GM12873 (cell line): ENCODE measurements at regions not wholly inside any gene's neighbourhood (a gene's known extent, or its start where the extent isn't known, plus 50 kb on each side); places are given as distances from the start of the nearest gene placed in this dataset.

Experiments
- TF ChIP-seq, protein P1 (sequence below): IDR thresholded peaks from 2 replicates; pipeline ENCODE4 v1.5.1; 2012; ENCODE audit warnings: low read depth, mild to moderate bottlenecking, moderate library complexity, low read length, control low read depth; ENCODE audit not compliant: insufficient read depth; ENCODE audit errors: missing control alignments

DNA sequence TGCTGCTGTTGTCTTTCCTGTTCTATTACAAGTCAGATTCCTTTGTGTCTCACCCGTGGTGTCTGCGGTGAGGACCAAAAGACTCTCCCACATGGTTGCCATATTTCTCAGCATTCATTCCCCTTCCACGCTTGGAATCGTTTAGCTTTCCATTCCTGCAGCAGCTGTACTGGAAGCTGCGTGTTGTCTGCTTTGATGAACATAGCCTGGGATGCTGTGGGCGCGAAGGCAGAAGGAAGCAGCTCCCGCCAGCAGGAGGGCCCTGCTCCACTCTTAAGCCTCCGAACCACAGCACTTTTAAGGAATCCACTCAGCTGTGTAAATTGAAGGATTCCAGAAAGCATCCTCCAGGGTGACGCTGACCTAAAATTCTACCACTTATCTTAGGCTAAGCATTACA is 303.6 kb upstream of the PITRM1 start:
- TF ChIP-seq, protein P1, sequence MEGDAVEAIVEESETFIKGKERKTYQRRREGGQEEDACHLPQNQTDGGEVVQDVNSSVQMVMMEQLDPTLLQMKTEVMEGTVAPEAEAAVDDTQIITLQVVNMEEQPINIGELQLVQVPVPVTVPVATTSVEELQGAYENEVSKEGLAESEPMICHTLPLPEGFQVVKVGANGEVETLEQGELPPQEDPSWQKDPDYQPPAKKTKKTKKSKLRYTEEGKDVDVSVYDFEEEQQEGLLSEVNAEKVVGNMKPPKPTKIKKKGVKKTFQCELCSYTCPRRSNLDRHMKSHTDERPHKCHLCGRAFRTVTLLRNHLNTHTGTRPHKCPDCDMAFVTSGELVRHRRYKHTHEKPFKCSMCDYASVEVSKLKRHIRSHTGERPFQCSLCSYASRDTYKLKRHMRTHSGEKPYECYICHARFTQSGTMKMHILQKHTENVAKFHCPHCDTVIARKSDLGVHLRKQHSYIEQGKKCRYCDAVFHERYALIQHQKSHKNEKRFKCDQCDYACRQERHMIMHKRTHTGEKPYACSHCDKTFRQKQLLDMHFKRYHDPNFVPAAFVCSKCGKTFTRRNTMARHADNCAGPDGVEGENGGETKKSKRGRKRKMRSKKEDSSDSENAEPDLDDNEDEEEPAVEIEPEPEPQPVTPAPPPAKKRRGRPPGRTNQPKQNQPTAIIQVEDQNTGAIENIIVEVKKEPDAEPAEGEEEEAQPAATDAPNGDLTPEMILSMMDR, result no peak

DNA sequence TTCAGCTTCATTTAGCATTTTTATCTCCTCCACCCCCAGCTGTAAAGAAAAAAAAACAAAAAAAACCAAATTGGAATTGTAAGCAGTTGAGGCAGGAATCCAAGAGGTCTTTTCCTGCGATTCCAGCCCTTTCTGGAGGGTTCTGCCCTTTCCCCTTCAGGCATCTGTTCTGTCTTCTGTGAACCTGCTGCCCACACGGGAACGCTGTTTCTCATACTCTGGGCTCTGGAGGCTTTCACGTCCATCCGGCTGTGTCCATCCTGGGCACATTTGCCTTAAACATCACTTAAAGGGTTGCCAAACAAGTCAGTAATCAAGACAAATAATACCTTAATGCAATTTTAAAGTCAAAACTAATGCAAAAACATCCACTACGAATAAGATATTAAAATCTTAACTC is 302.8 kb upstream of the PITRM1 start:
- TF ChIP-seq, protein P1, result no peak

DNA sequence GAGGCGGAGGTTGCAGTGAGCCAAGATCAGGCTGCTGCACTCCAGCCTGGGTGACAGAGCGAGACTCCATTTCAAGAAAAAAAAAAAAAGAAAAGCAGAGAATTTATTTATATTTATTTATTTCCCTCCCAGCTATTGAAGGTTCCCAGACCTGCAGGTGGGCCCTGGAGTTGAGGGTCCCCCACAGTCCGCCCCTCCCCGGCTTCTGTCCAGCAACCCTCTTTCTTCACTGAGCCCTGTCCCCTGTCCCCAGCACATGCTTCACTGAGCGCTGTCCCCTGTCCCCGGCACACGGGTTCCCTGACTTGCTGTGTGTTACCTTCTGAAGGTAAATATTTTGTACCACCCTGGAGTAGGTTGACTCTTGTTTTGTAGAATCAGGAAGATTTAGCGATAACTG is 301.7 kb upstream of the PITRM1 start:
- TF ChIP-seq, protein P1, result no peak

DNA sequence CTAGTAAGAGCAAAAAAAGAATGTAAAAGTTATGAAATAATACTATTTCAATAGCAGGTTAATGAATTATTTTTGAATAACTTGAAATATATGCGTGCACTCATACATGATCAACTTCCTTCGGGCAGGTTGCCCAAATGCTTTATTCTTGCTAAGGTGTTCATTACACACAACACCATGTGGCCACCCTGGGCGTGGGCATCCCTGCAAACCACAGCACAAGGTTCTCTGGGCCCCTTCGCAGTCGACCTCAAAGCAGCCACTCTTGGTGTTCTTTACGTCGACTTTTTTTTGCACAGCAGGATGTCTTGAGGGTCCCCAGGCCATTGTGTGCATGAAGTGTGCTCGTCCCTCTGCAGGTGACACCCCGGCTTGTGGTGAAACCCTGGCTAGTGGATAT is 300.7 kb upstream of the PITRM1 start:
- TF ChIP-seq, protein P1, result no peak

DNA sequence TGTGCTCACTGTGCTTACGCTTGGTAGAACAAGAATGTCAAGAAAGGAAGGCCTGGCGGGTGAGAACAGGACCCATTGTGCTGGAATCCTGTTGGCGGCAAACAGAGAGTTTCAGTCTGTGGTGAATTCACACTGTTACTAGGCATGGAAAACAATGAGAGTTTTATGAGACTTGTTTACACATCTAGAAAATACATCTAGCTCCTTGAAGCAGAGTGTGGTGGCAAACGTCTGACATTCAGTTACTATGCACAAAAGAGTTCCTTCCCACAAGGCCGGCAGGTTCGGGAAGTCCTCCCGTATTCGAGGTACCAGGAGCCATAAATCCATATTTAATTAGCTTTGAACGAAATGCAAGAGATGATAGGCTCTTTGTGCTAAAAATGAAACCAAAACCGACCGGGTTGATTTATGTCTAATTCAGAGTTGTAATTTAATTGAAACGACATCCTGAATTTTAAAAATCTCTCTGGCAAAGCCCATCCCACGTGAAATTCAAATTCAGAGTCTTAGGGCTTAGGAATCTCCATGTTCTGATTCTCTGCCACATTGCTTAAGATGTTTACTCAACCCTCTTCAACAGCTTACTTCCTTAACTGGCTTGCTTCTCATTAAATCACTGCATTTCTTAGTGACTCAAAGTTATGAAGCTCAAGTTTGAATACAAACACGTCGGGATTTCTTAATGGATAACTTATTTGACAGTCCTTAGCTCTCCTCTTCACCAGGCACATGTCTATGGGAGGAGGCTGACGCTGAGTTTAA is 299.9 kb upstream of the PITRM1 start:
- TF ChIP-seq, protein P1, result no peak

DNA sequence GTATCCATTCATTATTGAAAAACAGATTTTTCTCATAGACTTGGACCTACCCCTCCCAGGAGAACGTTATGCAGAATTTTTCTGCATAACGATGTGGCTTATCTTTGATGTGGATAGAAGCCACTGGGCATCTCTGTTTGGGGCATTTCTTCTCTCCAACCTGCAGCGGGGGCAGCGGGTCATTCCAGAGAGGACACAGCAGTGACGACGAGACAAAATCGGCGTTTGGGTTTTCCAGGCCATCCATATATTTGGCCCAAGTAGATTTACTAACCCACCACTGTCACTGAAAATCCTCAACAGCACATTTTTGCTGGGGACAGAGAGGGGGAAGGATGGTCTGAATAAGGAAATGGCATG is 299.3 kb upstream of the PITRM1 start:
- TF ChIP-seq, protein P1, result no peak

DNA sequence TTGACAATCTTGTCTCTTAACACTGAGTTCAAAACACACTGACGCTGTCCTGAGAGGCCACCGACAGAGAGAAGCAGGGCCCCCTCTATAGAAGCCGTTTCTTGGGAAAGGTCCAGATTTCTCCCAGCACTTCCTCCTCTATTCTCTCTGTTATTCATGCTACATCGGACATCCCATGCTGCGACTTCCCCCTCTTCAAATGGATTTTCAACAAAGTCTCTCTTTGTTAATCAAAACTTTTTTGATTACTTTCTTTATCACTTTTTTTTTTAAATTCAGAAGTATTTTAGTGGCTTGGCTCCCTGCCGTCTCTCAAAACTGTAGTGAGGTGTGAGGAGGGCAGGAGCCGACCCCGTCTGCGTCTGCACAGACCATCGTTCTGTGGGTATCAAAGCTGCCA is 298.9 kb upstream of the PITRM1 start:
- TF ChIP-seq, protein P1, result no peak

DNA sequence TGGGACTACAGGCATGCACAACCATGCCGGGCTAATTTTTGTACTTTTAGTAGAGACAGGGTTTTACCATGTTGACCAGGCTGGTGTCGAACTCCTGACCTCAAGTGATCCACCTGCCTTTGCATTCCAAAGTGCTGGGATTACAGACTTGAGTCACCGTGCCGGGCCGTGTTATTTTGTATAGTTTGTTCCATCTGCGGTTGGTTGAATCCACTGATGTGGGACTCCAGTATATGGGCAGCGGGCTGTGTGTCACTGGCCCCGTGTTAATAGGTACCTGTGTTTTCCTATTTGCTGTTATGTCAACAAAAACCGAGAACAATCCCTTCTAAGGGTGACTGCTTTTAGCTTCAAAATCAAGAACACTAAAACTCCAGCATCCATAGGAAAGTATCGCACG is 297.6 kb upstream of the PITRM1 start:
- TF ChIP-seq, protein P1, result no peak
